ENCODE measurements at regions not wholly inside any gene's neighbourhood (a gene's known extent, or its start where the extent isn't known, plus 50 kb on each side); places are given as distances from the start of the nearest gene placed in this dataset.

DNA sequence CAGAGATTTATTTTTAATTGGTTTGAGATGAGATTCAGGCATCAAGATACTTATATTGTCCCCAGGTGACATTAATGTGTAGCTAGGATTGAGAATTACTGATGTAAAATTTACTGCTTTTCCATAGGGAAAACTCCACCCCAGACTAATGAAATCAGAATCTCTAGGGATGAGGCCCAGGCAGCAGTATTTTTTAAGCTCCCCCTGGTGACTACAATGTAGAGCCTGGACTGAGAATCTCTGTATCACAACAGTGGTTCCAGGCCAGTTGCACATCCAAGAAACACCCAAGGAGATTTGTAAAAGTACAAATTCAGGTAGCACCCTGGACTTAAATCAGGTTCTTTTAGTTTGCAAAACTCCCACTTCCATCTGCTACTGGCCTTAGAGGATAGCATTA is 185.7 kb downstream of the MARCHF11 start:
- TF ChIP-seq, protein P1, sequence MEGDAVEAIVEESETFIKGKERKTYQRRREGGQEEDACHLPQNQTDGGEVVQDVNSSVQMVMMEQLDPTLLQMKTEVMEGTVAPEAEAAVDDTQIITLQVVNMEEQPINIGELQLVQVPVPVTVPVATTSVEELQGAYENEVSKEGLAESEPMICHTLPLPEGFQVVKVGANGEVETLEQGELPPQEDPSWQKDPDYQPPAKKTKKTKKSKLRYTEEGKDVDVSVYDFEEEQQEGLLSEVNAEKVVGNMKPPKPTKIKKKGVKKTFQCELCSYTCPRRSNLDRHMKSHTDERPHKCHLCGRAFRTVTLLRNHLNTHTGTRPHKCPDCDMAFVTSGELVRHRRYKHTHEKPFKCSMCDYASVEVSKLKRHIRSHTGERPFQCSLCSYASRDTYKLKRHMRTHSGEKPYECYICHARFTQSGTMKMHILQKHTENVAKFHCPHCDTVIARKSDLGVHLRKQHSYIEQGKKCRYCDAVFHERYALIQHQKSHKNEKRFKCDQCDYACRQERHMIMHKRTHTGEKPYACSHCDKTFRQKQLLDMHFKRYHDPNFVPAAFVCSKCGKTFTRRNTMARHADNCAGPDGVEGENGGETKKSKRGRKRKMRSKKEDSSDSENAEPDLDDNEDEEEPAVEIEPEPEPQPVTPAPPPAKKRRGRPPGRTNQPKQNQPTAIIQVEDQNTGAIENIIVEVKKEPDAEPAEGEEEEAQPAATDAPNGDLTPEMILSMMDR (conservative IDR thresholded peaks at IDR 0.05; ENCODE audit: low read length) = no peak
- no peak for TF ChIP-seq EZH2phosphoT487 (IDR thresholded peaks at IDR 0.05; ENCODE audit: borderline replicate concordance, low read depth, low read length)
